ENCODE measurements at regions not wholly inside any gene's neighbourhood (a gene's known extent, or its start where the extent isn't known, plus 50 kb on each side); places are given as distances from the start of the nearest gene placed in this dataset.

GRCh38 chrX:140298960-140299825 is 205.7 kb downstream of the SOX3 start:
- intact Hi-C loops (cut with DNase I) = no loop called here

GRCh38 chrX:140297273-140297672 is 207.6 kb downstream of the SOX3 start:
- intact Hi-C loops (cut with DNase I) = no loop called here
- Histone ChIP-seq H3K27me3 (peaks cover 2% of the 10 kb centered on the region), H3K36me3 (replicated peaks in 1 of 2) (no peaks in the 10 kb centered on the region), H3K4me1 (replicated peaks in 1 of 2) (no peaks in the 10 kb centered on the region), H3K9me3 (replicated peaks in 1 of 3) (no peaks in the 10 kb centered on the region), H3K27ac (no peak overlapping the region), H3K4me3 (no peak overlapping the region)
- DNase-seq = no peak
- 60 to 79% (median 62%) methylated on average over 1 of the region's 1 CpG for WGBS, 4 donors
- TF ChIP-seq POLR2A (IDR thresholded peaks at IDR 0.05) (no peak), CTCF (IDR thresholded peaks at IDR 0.05) (no peak)

More at GRCh38 chrX:140298960-140299825, 205.7 kb downstream of the SOX3 start:
- Histone ChIP-seq H3K27ac (no peak overlapping the region), H3K4me3 (no peak overlapping the region), H3K27me3 (no peaks in the 10 kb centered on the region), H3K36me3 (replicated peaks in 1 of 2) (no peaks in the 10 kb centered on the region), H3K4me1 (replicated peaks in 1 of 2) (no peaks in the 10 kb centered on the region), H3K9me3 (replicated peaks in 1 of 3) (no peaks in the 10 kb centered on the region)
- 59 to 67% (median 63%) methylated on average over 11 of the region's 11 CpGs for WGBS, 4 donors
- no peak for TF ChIP-seq CTCF (IDR thresholded peaks at IDR 0.05)
- no peak for TF ChIP-seq POLR2A (IDR thresholded peaks at IDR 0.05)
- DNase-seq = no peak

GRCh38 chrX:140292961-140293360 is 211.9 kb downstream of the SOX3 start:
- H3K27me3 ChIP-seq = peaks cover 9% of the 10 kb centered on the region
- no peak overlapping the region for H3K4me3 ChIP-seq
- no peak for TF ChIP-seq POLR2A (IDR thresholded peaks at IDR 0.05)
- H3K4me1 ChIP-seq (replicated peaks in 1 of 2) = no peaks in the 10 kb centered on the region
- intact Hi-C loops (cut with DNase I) = no loop called here
- no peaks in the 10 kb centered on the region for H3K36me3 ChIP-seq (replicated peaks in 1 of 2)
- no peak overlapping the region for H3K27ac ChIP-seq
- no peaks in the 10 kb centered on the region for H3K9me3 ChIP-seq (replicated peaks in 1 of 3)
- DNase-seq = no peak
- 19 to 42% (median 36%) methylated on average over 1 of the region's 1 CpG for WGBS, 4 donors

GRCh38 chrX:140292188-140292587 is 212.7 kb downstream of the SOX3 start:
- Histone ChIP-seq H3K9me3 (replicated peaks in 1 of 3) (no peaks in the 10 kb centered on the region), H3K27me3 (peaks cover 9% of the 10 kb centered on the region), H3K4me3 (no peak overlapping the region), H3K4me1 (replicated peaks in 1 of 2) (no peaks in the 10 kb centered on the region), H3K27ac (no peak overlapping the region), H3K36me3 (replicated peaks in 1 of 2) (no peaks in the 10 kb centered on the region)
- DNase-seq = no peak
- TF ChIP-seq POLR2A (IDR thresholded peaks at IDR 0.05) = no peak
- TF ChIP-seq CTCF (IDR thresholded peaks at IDR 0.05) = no peak
- 55 to 82% (median 66%) methylated on average over 2 of the region's 2 CpGs for WGBS, 4 donors
- intact Hi-C loops (cut with DNase I) = no loop called here

All from adrenal gland (tissue), 9 donors.